OCI-M1 (cell line): ENCODE measurements at regions not wholly inside any gene's neighbourhood (a gene's known extent, or its start where the extent isn't known, plus 50 kb on each side); places are given as distances from the start of the nearest gene placed in this dataset.
"Not testable (repeated sequence)": the region's sequence is repeated elsewhere in the genome, so short reads cannot be mapped to it uniquely, and the experiment has no call there.

Source experiments
- DNase-seq: peaks from one replicate; lab custom pipeline; 2025; lab: John Stamatoyannopoulos, UW

DNA sequence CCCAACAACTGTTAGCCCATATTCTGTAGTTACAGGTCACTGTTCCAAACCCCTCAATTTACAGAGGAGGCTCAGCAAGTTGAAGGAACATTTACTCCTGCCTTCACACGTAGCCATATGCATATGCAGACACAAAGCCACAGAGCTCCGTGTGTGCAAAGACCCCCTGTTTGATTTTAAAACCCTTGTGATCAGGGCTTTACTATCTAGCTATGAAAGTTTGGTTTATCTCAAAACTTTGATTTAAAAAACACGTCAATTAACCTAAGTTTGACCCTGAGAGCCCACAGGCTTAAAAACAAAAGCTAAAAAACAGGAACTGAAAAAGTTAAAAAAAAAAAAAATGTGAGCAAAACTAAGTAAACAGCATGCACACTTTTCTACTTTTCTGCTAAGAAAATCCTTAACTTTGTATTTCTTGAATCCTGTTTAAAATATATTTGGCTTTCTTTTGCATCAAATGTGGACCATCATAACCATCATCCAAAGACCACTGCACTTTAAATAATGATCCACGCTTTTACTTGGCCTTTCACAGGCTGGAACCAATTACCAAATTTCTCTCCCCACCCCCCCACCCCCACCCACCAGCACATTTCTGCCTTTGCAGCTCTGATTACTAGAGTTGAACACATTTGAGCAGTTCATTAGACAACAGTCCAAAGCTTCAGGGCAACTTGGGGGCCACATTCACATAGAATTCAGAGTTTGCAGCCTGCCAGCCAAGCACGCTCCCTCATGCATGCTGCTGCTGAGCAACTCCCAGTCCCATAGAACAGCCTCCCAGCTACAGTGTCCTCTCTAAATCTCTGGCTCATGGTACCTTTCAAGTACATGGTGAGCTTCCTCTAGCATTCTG, 128.8 kb upstream of the MAP3K1 start:
- peak; percentile 55 for DNase-seq

GRCh38 chr5:56685503-56686217, 129.7 kb upstream of the MAP3K1 start:
- DNase-seq = no peak

DNA sequence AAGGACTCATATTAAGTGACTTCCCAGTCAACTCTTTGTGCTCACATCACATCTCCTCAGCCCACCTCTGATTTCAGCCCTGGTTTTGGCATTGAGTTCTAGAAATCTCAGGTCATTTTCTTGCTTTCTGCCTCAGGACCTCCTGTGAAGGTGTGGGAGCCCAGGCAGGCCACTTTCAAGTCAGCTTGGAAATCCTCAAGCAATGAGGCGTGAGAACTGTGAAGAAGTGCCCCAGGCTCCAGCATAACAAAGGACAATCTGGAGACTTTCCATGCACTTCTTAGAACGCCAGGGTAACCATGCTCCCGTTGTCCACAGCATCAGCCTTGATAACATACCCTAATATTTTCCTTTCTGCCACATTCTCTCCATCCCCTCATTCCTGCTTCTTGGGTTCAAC, 131.2 kb upstream of the MAP3K1 start:
- no peak for DNase-seq

DNA sequence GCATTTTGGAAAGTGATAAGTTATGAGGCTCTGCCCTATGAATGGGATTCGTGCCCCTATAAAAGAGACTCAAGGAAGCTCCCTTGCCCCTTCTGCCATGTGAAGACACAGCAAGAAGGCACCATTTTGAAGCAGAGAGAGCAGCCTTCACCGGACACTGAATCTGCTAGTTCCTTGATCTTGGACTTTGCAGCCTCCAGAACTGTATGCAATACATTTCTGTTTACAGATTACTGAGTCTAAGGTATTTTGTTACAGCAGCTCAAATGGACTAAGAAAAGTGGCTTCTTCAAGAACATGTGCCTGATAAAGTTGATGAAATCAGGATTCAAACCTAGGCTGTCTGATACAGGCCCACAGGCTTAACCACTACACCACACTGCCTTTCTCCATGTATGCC, 131.6 kb upstream of the MAP3K1 start:
- no peak for DNase-seq

GRCh38 chr5:56683281-56683680, 132.1 kb upstream of the MAP3K1 start:
- DNase-seq = no peak

DNA sequence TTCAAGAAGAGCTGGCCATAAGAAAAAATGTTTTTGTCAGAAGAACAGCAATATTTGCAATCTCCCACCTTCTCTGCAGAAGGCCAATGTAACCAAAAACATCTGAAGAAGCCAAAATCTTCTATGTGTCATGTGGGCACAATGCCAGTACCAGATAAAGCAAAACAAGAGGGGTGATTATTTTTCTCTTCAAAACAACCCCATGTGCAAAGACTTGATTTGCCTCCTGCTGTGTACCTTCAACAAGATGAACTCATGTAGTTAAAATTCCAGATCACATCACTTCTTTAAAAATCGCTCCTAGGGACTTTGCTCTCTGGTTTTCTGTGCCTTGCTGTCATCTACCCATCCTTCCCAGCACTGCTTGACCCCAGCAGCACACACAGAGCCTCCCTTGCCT, 134.0 kb upstream of the MAP3K1 start:
- DNase-seq = no peak

DNA sequence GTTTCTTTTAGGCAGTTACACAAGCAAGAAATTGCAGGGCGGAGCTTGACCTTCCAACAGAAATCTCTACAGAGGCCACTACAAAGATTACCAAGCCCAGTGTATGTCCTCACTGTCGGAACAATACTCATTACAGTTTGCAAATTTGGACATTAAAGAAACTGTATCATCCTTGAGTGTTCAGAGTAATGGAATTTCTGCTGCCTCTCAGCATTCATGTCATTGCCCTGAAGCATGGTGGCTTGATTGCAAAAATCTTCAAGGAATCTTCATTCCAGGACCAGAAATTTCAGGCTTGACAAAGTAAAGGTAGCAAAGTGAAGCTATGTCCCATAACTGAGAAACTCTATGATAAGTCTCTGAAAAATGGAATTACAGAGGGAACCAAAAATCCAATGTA, 134.6 kb upstream of the MAP3K1 start:
- no peak for DNase-seq

- no peak for DNase-seq
These were observed 137.6 kb upstream of the MAP3K1 start for GRCh38 chr5:56677690-56678305.

DNA sequence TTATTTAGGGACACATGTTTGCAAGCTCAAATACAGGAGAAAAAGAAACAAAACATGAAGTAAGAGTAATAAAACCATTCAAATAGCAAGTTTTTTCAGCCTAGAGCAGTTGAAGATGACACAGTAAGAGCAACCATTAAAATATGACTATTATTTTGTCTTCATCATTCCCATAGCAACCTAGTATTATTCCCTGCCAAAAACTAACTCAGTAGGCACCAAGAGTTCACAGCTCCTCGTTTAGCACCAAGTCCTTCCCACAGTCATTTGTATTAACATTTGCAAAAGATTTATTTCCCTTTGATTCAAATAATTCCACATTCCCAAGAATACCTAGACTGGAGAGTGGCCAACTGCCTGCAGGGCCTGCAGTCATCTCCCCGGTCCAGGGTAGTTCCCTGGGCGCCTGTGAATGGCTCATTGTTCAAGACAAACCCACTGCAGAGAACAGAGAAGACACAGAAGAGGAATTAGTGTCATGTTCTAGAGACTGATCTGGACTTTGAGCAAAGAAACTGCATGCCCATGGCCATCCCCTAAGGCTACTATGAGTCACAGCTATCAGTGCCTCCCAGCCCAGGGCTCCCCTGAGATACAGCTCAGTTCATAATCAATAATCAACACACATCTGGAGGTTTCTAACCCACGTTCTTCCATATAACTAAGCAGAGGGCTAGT, 139.1 kb upstream of the MAP3K1 start:
- peak; percentile 45 for DNase-seq

GRCh38 chr5:56674441-56674840, 140.9 kb upstream of the MAP3K1 start:
- DNase-seq = no peak

DNA sequence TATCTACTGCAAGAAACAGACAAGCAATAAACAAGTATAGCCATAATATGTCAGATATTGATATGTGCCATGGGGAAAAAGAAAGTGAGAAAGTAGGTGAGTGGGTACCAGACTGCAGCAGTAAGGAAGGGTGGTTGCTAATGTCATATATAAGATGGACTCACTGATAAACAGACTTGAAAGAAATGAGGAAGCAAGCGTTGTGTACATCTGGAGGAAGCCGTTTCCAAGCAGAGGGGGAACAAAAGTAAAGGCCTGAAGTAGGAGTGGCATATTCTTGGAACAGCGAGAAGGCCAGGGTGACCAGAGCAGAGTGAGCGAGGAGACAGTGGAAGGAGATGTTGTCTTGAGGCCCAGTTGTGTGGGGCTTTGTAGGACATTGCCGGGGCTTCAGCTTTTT, 142.2 kb upstream of the MAP3K1 start:
- peak; percentile 81 for DNase-seq

DNA sequence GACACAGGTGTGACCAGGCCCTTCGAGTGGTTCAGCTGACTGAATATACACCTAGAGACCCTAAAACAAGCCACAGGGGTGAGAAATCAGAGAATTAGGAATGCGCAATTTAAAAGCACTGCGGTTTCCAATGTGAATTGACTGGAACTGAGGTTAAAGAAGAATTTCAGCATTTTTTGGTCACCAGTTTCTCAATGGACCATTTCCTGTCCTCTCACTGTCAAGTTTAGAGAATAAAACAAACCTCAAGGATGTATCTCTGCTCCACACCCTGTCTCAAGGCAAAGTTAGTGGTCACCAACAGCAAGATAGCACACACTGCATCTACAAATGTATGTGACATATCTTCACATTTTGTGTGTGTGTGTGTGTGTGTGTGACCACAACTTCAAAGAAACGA, 143.8 kb upstream of the MAP3K1 start:
- peak; percentile 26 for DNase-seq

DNA sequence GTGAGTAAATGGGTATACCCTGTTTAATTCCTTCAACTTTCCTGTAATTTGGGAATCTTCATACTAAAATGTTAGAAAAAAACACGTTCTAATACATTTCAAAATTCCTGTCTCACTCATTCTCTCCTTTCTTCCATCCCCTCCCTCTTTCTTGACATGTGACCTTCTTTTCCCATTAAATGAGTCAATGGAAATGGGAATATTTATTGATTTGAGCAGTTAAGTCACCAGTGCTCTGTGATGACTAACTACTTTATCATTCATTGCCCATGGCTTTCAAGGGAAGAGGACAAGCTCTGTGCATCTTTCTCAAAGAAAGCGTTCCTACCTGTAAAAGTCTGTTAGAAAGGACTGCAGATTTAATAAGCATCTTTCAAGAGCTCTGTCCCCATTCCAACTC, 144.4 kb upstream of the MAP3K1 start:
- DNase-seq = no peak

DNA sequence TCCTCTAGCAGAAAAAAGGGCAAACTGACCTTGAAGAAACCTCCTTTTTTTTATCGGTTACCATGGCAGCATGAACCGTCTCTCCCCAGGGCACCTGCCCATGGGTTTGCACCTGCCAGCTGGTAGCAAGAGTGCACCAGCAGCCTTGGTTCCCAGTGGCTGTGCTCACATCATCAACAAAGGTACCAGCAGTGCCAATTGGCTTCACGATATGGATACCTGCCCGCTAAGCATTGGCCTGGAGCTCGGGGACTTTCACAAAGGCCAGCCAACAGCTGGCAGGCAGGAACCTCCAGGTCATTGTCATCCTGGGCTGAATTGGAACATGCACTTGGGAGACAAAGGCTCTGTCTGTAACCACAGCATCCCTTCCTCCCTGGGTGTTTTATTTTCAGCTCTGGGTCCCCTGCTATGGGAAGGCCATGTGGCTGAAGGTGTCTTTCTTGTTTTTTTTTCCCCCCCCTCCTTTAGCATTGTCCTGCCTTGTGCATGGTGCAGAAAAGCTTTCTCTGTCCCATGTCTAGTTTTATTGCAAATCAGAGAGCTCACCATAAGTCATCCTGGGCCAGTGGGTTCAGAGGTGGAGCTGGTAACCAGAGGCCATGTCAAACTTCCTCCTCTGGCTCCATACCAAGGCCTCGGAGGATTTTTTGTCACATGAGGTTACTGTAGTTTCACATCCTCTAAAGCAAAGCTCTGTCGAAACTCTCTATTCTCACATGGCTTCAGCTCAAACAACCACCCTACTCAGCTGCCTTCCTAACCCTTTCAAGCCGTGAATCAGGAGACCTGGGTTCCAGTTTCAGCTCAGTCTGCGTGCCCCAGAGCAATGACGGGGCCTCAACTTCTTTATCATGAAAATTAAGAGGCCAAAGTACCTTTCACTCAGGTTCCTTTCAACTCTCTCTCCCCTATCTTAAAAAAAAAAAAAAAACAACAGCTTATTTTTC, 145.5 kb upstream of the MAP3K1 start:
- peak; percentile 11 for DNase-seq

GRCh38 chr5:56668996-56669395, 146.4 kb upstream of the MAP3K1 start:
- no peak for DNase-seq

GRCh38 chr5:56667692-56668091, 147.7 kb upstream of the MAP3K1 start:
- no peak for DNase-seq

GRCh38 chr5:56666901-56667300, 148.4 kb upstream of the MAP3K1 start:
- DNase-seq = no peak

- not testable (repeated sequence) for DNase-seq
These were observed 150.2 kb upstream of the MAP3K1 start for GRCh38 chr5:56665117-56665516.

GRCh38 chr5:56664025-56664424, 151.3 kb upstream of the MAP3K1 start:
- DNase-seq = no peak

- DNase-seq = no peak
These were observed 151.8 kb upstream of the MAP3K1 start for GRCh38 chr5:56663523-56663922.

GRCh38 chr5:56662893-56663292, 152.5 kb upstream of the MAP3K1 start:
- no peak for DNase-seq
